ENCODE measurements at regions not wholly inside any gene's neighbourhood (a gene's known extent, or its start where the extent isn't known, plus 50 kb on each side); places are given as distances from the start of the nearest gene placed in this dataset.

DNA sequence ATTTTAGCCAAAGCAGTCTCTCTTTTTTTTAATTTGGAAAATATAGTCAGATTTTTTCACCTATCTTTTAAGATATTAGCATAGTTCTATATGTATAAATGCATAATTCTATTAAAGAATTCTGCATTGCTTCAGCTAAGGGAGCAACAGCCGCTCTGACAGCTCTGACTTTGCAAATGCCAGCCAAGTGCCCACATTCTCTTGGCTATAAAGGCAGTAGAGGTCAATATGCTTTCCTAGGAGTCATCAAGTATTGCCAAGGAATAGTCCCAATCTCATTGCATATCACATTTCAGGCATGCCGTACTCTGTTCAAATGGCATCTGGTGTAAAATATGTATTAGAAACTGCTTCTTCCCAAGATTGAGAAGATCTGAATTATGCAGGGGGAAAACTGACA, 161.4 kb downstream of the RPLP1 start:
- TF ChIP-seq, protein P1, sequence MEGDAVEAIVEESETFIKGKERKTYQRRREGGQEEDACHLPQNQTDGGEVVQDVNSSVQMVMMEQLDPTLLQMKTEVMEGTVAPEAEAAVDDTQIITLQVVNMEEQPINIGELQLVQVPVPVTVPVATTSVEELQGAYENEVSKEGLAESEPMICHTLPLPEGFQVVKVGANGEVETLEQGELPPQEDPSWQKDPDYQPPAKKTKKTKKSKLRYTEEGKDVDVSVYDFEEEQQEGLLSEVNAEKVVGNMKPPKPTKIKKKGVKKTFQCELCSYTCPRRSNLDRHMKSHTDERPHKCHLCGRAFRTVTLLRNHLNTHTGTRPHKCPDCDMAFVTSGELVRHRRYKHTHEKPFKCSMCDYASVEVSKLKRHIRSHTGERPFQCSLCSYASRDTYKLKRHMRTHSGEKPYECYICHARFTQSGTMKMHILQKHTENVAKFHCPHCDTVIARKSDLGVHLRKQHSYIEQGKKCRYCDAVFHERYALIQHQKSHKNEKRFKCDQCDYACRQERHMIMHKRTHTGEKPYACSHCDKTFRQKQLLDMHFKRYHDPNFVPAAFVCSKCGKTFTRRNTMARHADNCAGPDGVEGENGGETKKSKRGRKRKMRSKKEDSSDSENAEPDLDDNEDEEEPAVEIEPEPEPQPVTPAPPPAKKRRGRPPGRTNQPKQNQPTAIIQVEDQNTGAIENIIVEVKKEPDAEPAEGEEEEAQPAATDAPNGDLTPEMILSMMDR (conservative IDR thresholded peaks at IDR 0.05; ENCODE audit: low read length) = no peak
- no peak for TF ChIP-seq EZH2phosphoT487 (IDR thresholded peaks at IDR 0.05; ENCODE audit: borderline replicate concordance, low read depth, low read length)
